GM12864 (cell line): ENCODE measurements at regions not wholly inside any gene's neighbourhood (a gene's known extent, or its start where the extent isn't known, plus 50 kb on each side); places are given as distances from the start of the nearest gene placed in this dataset.
"Not testable (repeated sequence)": the region's sequence is repeated elsewhere in the genome, so short reads cannot be mapped to it uniquely, and the experiment has no call there.

Experiments
- DNase-seq: peaks from one replicate; pipeline ENCODE4 v3.0.0-alpha.2; 2011; ENCODE audit warnings: low read depth
- H3K4me3 ChIP-seq: 2 replicates; pipeline ENCODE4 v1.5.1; 2011; ENCODE audit warnings: mild to moderate bottlenecking, low read depth, low read length, control low read depth
- CTCF ChIP-seq: IDR thresholded peaks from 2 replicates; pipeline ENCODE4 v1.5.1; 2011; ENCODE audit warnings: low read depth, mild to moderate bottlenecking, moderate library complexity, low read length, control low read depth, inconsistent platforms; ENCODE audit errors: missing control alignments

- no peak for TF ChIP-seq CTCF
- H3K4me3 ChIP-seq = no peak overlapping the region
- DNase-seq = no peak
These were observed 66.6 kb downstream of the TNFAIP3 start for GRCh38 chr6:137933696-137934095.

- no peak overlapping the region for H3K4me3 ChIP-seq
- TF ChIP-seq CTCF = no peak
- DNase-seq = no peak
These were observed 69.7 kb downstream of the TNFAIP3 start for GRCh38 chr6:137936798-137937197.

- DNase-seq = no peak
- H3K4me3 ChIP-seq = no peak overlapping the region
- no peak for TF ChIP-seq CTCF
These were observed 70.8 kb downstream of the TNFAIP3 start for GRCh38 chr6:137937834-137938233.

GRCh38 chr6:137938770-137939379, 71.8 kb downstream of the TNFAIP3 start:
- TF ChIP-seq CTCF = no peak
- no peak for DNase-seq
- no peak overlapping the region for H3K4me3 ChIP-seq

- TF ChIP-seq CTCF = no peak
- H3K4me3 ChIP-seq = no peak overlapping the region
- DNase-seq = no peak
These were observed 74.9 kb downstream of the TNFAIP3 start for GRCh38 chr6:137941995-137942394.

GRCh38 chr6:137942736-137943135, 75.7 kb downstream of the TNFAIP3 start:
- DNase-seq = no peak
- no peak for TF ChIP-seq CTCF
- H3K4me3 ChIP-seq = no peak overlapping the region

GRCh38 chr6:137944381-137944780, 77.3 kb downstream of the TNFAIP3 start:
- not testable (repeated sequence) for DNase-seq, H3K4me3 ChIP-seq
